K562 (cell line): ENCODE measurements at regions not wholly inside any gene's neighbourhood (a gene's known extent, or its start where the extent isn't known, plus 50 kb on each side); places are given as distances from the start of the nearest gene placed in this dataset.

ENCODE experiments used
- ATAC-seq: fragments of 200-7000 bp; cut with Tn5 transposase; 3 replicates; pipeline ENCODE4 v1.9.1; 2020; ENCODE audit warnings: moderate library complexity
- BruUV-seq: library from RNA; stranded (reverse); fragments of 400-500 nt; replicated peaks from 2 replicates; lab custom pipeline; 2021; lab: Mats Ljungman, UMichigan
- CTCF ChIA-PET: fragments of 300-600 bp; formaldehyde crosslinking; extraction: SDS; loops from one replicate; lab custom pipeline; 2021; ENCODE audit warnings: low intra/inter-chr PET ratio; lab: Yijun Ruan, JAX
- POLR2A ChIA-PET: fragments of 300-600, 350-650 bp; sonication (Branson Sonifier 250); formaldehyde crosslinking; extraction: SDS; loops from one replicate; lab custom pipeline; 2021; ENCODE audit warnings: antibody characterized with exemption, inconsistent platforms; lab: Yijun Ruan, JAX
- DNase-seq, 4 experiments: peaks; one replicate each; pipeline versions ENCODE4 v3.0.0 to v3.0.0-alpha.2; 2011 to 2018; ENCODE audit warnings: low spot score in 3 of 4, mixed read lengths in 3 of 4; ENCODE audit errors: extremely low read depth in 1 of 4
- FAIRE-seq: peaks from 2 replicates; lab custom pipeline; 2011; peaks lifted over from hg19 to GRCh38; lab: Jason Lieb, UNC
- H2AFZ ChIP-seq: 2 replicates; pipeline ENCODE4 v1.6.0; 2011; ENCODE audit warnings: low read depth, low read length, control low read depth, inconsistent platforms
- H3K27ac ChIP-seq: fragments of 200-600 bp; 3 replicates; pipeline ENCODE4 v1.8.0; 2011; ENCODE audit warnings: low read depth, mild to moderate bottlenecking, control low read depth, inconsistent platforms, low read length, moderate library complexity, mixed read lengths; ENCODE audit errors: extremely low read depth
- H3K27me3 ChIP-seq, 2 experiments: fragments of 300-600 bp in 1 of 2; 2 replicates in 1 of 2; 3 replicates in 1 of 2; pipeline versions ENCODE4 v1.6.0 to v1.8.0; 2011; ENCODE audit warnings: inconsistent platforms in 2 of 2, low read length in 2 of 2, mild to moderate bottlenecking in 1 of 2, mixed read lengths in 1 of 2, moderate library complexity in 1 of 2; ENCODE audit not compliant: control insufficient read depth in 2 of 2, insufficient read depth in 2 of 2
- H3K36me3 ChIP-seq: fragments of 300-600 bp; 3 replicates; pipeline ENCODE4 v1.8.0; 2011; ENCODE audit warnings: mild to moderate bottlenecking, low read length, inconsistent platforms; ENCODE audit not compliant: control insufficient read depth, insufficient read depth
- H3K4me1 ChIP-seq, 2 experiments: fragments of 200-600 bp in 1 of 2; replicated peaks in 1 of 2; 2 replicates in 1 of 2; 3 replicates in 1 of 2; pipeline versions ENCODE4 v1.5.1 to v1.8.0; 2011; ENCODE audit warnings: inconsistent platforms in 2 of 2, low read length in 2 of 2, mild to moderate bottlenecking in 1 of 2, mixed read lengths in 1 of 2, moderate library complexity in 1 of 2; ENCODE audit not compliant: control insufficient read depth in 2 of 2, insufficient read depth in 2 of 2
- H3K4me2 ChIP-seq: 2 replicates; pipeline ENCODE4 v1.6.1; 2011; ENCODE audit warnings: low read length, control low read depth, inconsistent platforms, mixed read lengths; ENCODE audit not compliant: insufficient read depth
- H3K4me3 ChIP-seq: fragments of 200-600 bp; sonication (generic), shearing (Covaris generic); 2 replicates; pipeline ENCODE4 v1.5.1; 2016; ENCODE audit warnings: control low read depth, inconsistent platforms
- H3K79me2 ChIP-seq: fragments of 200-600 bp; 3 replicates; pipeline ENCODE4 v1.8.0; 2011; ENCODE audit warnings: low read length, inconsistent platforms; ENCODE audit not compliant: control insufficient read depth, insufficient read depth
- H3K9ac ChIP-seq, 2 experiments: 2 replicates each; pipeline versions ENCODE4 v1.6.0 to v1.6.1; 2011; ENCODE audit warnings: low read depth in 2 of 2, low read length in 2 of 2, control low read depth in 1 of 2, inconsistent platforms in 1 of 2, mild to moderate bottlenecking in 1 of 2, mixed read lengths in 1 of 2; ENCODE audit not compliant: insufficient read depth in 1 of 2
- H3K9me1 ChIP-seq: one replicate; pipeline ENCODE4 v1.6.0; 2011; ENCODE audit warnings: inconsistent platforms, mild to moderate bottlenecking, low read length, moderate library complexity; ENCODE audit not compliant: control insufficient read depth, insufficient read depth
- H3K9me3 ChIP-seq: replicated peaks from 2 replicates; pipeline ENCODE4 v1.5.1; 2011; ENCODE audit warnings: low read depth, low read length, inconsistent platforms; ENCODE audit not compliant: control insufficient read depth, insufficient read depth
- H4K20me1 ChIP-seq: replicated peaks from 2 replicates; pipeline ENCODE4 v1.6.1; 2011; ENCODE audit warnings: low read length, inconsistent platforms, mixed read lengths; ENCODE audit not compliant: control insufficient read depth, insufficient read depth
- BRD9 ChIP-seq: fragments of 450-650 bp; IDR thresholded peaks from 2 replicates; pipeline ENCODE4 v1.6.1; 2018; ENCODE audit warnings: low read depth; ENCODE audit not compliant: partially characterized antibody
- ELK3 ChIP-seq: fragments of 450-650 bp; formaldehyde crosslinking; IDR thresholded peaks from 2 replicates; pipeline ENCODE4 v1.4.0; 2020; ENCODE audit warnings: mild to moderate bottlenecking
- GABPB1 ChIP-seq: sonication (generic); formaldehyde crosslinking; IDR thresholded peaks from 2 replicates; pipeline ENCODE4 v1.8.0; 2022; ENCODE audit warnings: mild to moderate bottlenecking, missing genetic modification reagents
- KLF1 ChIP-seq: fragments of 450-650 bp; IDR thresholded peaks from 2 replicates; pipeline ENCODE4 v1.6.1; 2016; ENCODE audit warnings: missing genetic modification characterization, missing compliant biosample characterization
- KLF13 ChIP-seq: fragments of 450-650 bp; IDR thresholded peaks from 2 replicates; pipeline ENCODE4 v1.6.1; 2016; ENCODE audit warnings: missing genetic modification characterization, low read depth, mild to moderate bottlenecking, missing compliant biosample characterization, moderate library complexity, borderline replicate concordance
- MNT ChIP-seq, 2 experiments: fragments of 450-650 bp; conservative IDR thresholded peaks; 2 replicates each; pipeline ENCODE4 v1.6.1; 2017; ENCODE audit warnings: mild to moderate bottlenecking in 2 of 2, moderate library complexity in 2 of 2
- NCOA2 ChIP-seq, 2 experiments: fragments of 450-650 bp; IDR thresholded peaks; 2 replicates each; pipeline ENCODE4 v1.6.1; 2018; ENCODE audit warnings: mild to moderate bottlenecking in 2 of 2, moderate library complexity in 1 of 2; ENCODE audit not compliant: partially characterized antibody in 2 of 2
- RBFOX2 ChIP-seq: fragments of 200-400 bp; formaldehyde crosslinking; IDR thresholded peaks from 2 replicates; pipeline ENCODE4 v1.6.1; 2017; ENCODE audit warnings: low read depth, mild to moderate bottlenecking, low read length, moderate library complexity
- SMARCE1 ChIP-seq: fragments of 450-650 bp; IDR thresholded peaks from 2 replicates; pipeline ENCODE4 v1.7.1; 2016; ENCODE audit warnings: mild to moderate bottlenecking
- SRSF3 ChIP-seq: fragments of 200-400 bp; formaldehyde crosslinking; IDR thresholded peaks from 2 replicates; pipeline ENCODE4 v1.6.1; 2016; ENCODE audit warnings: mild to moderate bottlenecking, low read length, moderate library complexity; ENCODE audit not compliant: insufficient read depth
- WGBS: fragments of 100-300 bp; shearing (Covaris generic); methylation state at CpG from one replicate; pipeline ENCODE4 v1.1.6; 2016; ENCODE audit warnings: low coverage, mixed read lengths; ENCODE audit not compliant: insufficient coverage; ENCODE audit errors: missing lambda C conversion rate; 5-methylcytosine and 5-hydroxymethylcytosine counted together
- in situ Hi-C: fragments of 300-500 bp; cut with MboI; formaldehyde crosslinking; loops from 4 replicates; pipeline ENCODE4 v1.15.0; 2018; ENCODE audit warnings: inconsistent platforms, mixed read lengths
- intact Hi-C: fragments of 100-400 bp; cut with micrococcal nuclease; formaldehyde crosslinking; loops from 2 replicates; pipeline ENCODE4 v1.14.2; 2022

GRCh38 chr4:41880840-41881831, 54.1 kb upstream of the TMEM33 start:
- Histone ChIP-seq H3K4me2 (no peak overlapping the region), H4K20me1 (no peaks in the 10 kb centered on the region), H3K9me3 (no peaks in the 10 kb centered on the region), H3K36me3 (no peaks in the 10 kb centered on the region), H3K4me3 (no peak overlapping the region), H2AFZ (no peak overlapping the region), H3K79me2 (no peaks in the 10 kb centered on the region), H3K9ac (no peak overlapping the region), H3K27me3 (peaks cover 28 to 47% of the 10 kb centered on the region in 2 experiments), H3K4me1 (peaks cover 0 to 9% of the 10 kb centered on the region in 2 experiments; a peak in 1 of 5 replicates), H3K27ac (no peak overlapping the region), H3K9me1 (no peaks in the 10 kb centered on the region)
- WGBS = 7% methylated on average over 30 of the region's 79 CpGs
- no peak for TF ChIP-seq SRSF3
- CTCF ChIA-PET = no interaction called here
- in situ Hi-C loops (loop anchor here (10.0 kb wide), 1 partner anchor 596 kb away; no protein-coding TSS in a partner anchor), intact Hi-C loops (no loop called here)
- no peak for DNase-seq
- no TSS peak for BruUV-seq
- no peak for FAIRE-seq
- ATAC-seq = no peak
- POLR2A ChIA-PET = no interaction called here

GRCh38 chr4:41880022-41880837, 55.0 kb upstream of the TMEM33 start:
- ATAC-seq = no peak
- POLR2A ChIA-PET = no interaction called here
- in situ Hi-C loops = loop anchor here (10.0 kb wide), 1 partner anchor 595 kb away; no protein-coding TSS in a partner anchor

More at GRCh38 chr4:41880022-41880837, 55.0 kb upstream of the TMEM33 start:
- no peaks in the 10 kb centered on the region for H3K79me2 ChIP-seq
- DNase-seq = no peak
- no peaks in the 10 kb centered on the region for H3K9me1 ChIP-seq
- WGBS = 9% methylated on average over 44 of the region's 45 CpGs
- CTCF ChIA-PET = no interaction called here
- peaks cover 32 to 47% of the 10 kb centered on the region in 2 experiments for H3K27me3 ChIP-seq
- H3K4me2 ChIP-seq = no peak overlapping the region
- no peak overlapping the region for H3K9ac ChIP-seq
- no peak overlapping the region for H2AFZ ChIP-seq
- H3K36me3 ChIP-seq = no peaks in the 10 kb centered on the region
- TF ChIP-seq SMARCE1 (no peak), RBFOX2 (no peak), KLF1 (tag) (no peak), NCOA2 (IDR thresholded peaks at IDR 0.05; ENCODE audit: partially characterized antibody in 2 of 2) (no peak), GABPB1 (CRISPR knock-in tag) (no peak), MNT (conservative IDR thresholded peaks at IDR 0.05) (no peak), KLF13 (no peak), ELK3 (no peak), BRD9 (no peak)
- no peaks in the 10 kb centered on the region for H3K9me3 ChIP-seq
- intact Hi-C loops = no loop called here
- no peak overlapping the region for H3K4me3 ChIP-seq
- H3K4me1 ChIP-seq = peaks cover 0 to 9% of the 10 kb centered on the region in 2 experiments; a peak in 1 of 5 replicates
- BruUV-seq = no TSS peak
- FAIRE-seq = no peak
- H3K27ac ChIP-seq = no peak overlapping the region
- no peaks in the 10 kb centered on the region for H4K20me1 ChIP-seq
